Heart right ventricle (tissue), 16 donors: ENCODE measurements at regions not wholly inside any gene's neighbourhood (a gene's known extent, or its start where the extent isn't known, plus 50 kb on each side); places are given as distances from the start of the nearest gene placed in this dataset.

Experiments used
- ATAC-seq, 8 donors: fragments of 200-7000 bp; cut with Tn5 transposase; one replicate each; pipeline ENCODE4 v1.9.1; 2020; ENCODE audit warnings: mild to moderate bottlenecking in 8 of 8, moderate library complexity in 8 of 8, moderate number of reproducible peaks in 1 of 8
- DNase-seq, 2 donors: peaks; one replicate each; pipeline ENCODE4 v3.0.0-alpha.2; 2020
- H3K27ac ChIP-seq, 10 donors: fragments of 200-600 bp; sonication (generic) in 2 of 10; one replicate each; pipeline versions ENCODE4 v1.5.0 to v1.8.0; 2020 to 2022; ENCODE audit warnings: mild to moderate bottlenecking in 3 of 10
- H3K27me3 ChIP-seq, 7 donors: fragments of 200-600 bp; one replicate each; pipeline ENCODE4 v1.8.0; 2021 to 2022; ENCODE audit warnings: mild to moderate bottlenecking in 2 of 7
- H3K36me3 ChIP-seq, 9 donors: fragments of 200-600 bp; sonication (generic) in 1 of 9; one replicate each; pipeline versions ENCODE4 v1.5.0 to v1.8.0; 2020 to 2022; ENCODE audit warnings: mild to moderate bottlenecking in 2 of 9
- H3K4me1 ChIP-seq, 9 donors: fragments of 200-600 bp; sonication (generic) in 1 of 9; one replicate each; pipeline versions ENCODE4 v1.5.0 to v1.8.0; 2020 to 2022; ENCODE audit warnings: mild to moderate bottlenecking in 4 of 9
- H3K4me3 ChIP-seq, 10 donors: fragments of 200-600 bp; sonication (generic) in 2 of 10; one replicate each; pipeline versions ENCODE4 v1.5.0 to v1.8.0; 2020 to 2022; ENCODE audit warnings: mild to moderate bottlenecking in 7 of 10, moderate library complexity in 2 of 10
- H3K9me3 ChIP-seq, 11 donors: fragments of 200-600 bp in 10 of 11; sonication (generic) in 2 of 11; one replicate each; pipeline versions ENCODE4 v1.5.0 to v1.8.0; 2013 to 2022; ENCODE audit warnings: mild to moderate bottlenecking in 2 of 11, control low read depth in 1 of 11, moderate library complexity in 1 of 11
- whole genome bisulfite sequencing, 2 donors: extraction: QIAGEN DNeasy Blood & Tissue Kit; methylation state at CpG; one replicate each; pipeline ENCODE4 v1.1.7; 2013; ENCODE audit warnings: inconsistent platforms in 1 of 2; 5-methylcytosine and 5-hydroxymethylcytosine counted together
- intact Hi-C, 10 donors: fragments of 100-400 bp; cut with DNase I; formaldehyde crosslinking; loops; one replicate each; pipeline versions ENCODE4 v1.11.1 to v1.14.2; 2022
- TF ChIP-seq, protein P1 (sequence below), 9 donors: fragments of 200-600 bp; sonication (generic) in 2 of 9; IDR thresholded peaks; one replicate each; pipeline versions ENCODE4 v1.5.0 to v1.8.0; 2021 to 2022; ENCODE audit warnings: antibody characterized with exemption in 9 of 9, mild to moderate bottlenecking in 5 of 9, moderate library complexity in 1 of 9
- donor health status: Arrhythmogenic right ventricular cardiomyopathy.
- donor health status: ischemic (EF 13 %, LVEDD 7.1; RV severe dilation, severe dysfunction).
- donor health status: healthy with polysubstance abuse.
- donor health status: DM: no; HTN: yes; CAD: no.
- donor health status: DM: no; HTN: no; CAD: no.
- donor health status: ischemic (EF 25% LVEDD 6.9; RV normal size, moderate dysfunction).
- donor health status: ischemic (EF 25% LVEDD 5.7; RV mildly dilated, moderate dysfunction).
- donor health status: healthy.
- donor health status: DM: yes; HTN: yes; CAD: no.
- donor health status: Ischemic cardiomyopathy.
- donor health status: ischemic (EF 35%, LVEDD 5.7; RV mildly dilated, moderate dysfunction).
- donor health status: nonischemic (EF 11% LVEDD 7.7; RV severe dilation, severe dysfunction).
- donor health status: DM: yes; HTN: yes; CAD: no.
- donor health status: PGD.
- donor health status: ischemic (EF 29% LVEDD 5.4; RV normal size, mild dysfunction).
- donor health status: nonischemic (EF 23%, LVEDD 6.1; RV moderate dilation, normal function).

- Histone ChIP-seq H3K27me3 (peaks cover 0 to 4% (median 0%) of the 10 kb centered on the region in 7 donors), H3K9me3 (no peaks in the 10 kb centered on the region), H3K27ac (no peak overlapping the region), H3K4me3 (no peak overlapping the region), H3K4me1 (no peaks in the 10 kb centered on the region), H3K36me3 (no peaks in the 10 kb centered on the region)
- ATAC-seq: no peak
- WGBS, 2 donors: 91 to 93% methylated on average over 3 of the region's 3 CpGs
- intact Hi-C loops: no loop called here
- TF ChIP-seq, protein P1, sequence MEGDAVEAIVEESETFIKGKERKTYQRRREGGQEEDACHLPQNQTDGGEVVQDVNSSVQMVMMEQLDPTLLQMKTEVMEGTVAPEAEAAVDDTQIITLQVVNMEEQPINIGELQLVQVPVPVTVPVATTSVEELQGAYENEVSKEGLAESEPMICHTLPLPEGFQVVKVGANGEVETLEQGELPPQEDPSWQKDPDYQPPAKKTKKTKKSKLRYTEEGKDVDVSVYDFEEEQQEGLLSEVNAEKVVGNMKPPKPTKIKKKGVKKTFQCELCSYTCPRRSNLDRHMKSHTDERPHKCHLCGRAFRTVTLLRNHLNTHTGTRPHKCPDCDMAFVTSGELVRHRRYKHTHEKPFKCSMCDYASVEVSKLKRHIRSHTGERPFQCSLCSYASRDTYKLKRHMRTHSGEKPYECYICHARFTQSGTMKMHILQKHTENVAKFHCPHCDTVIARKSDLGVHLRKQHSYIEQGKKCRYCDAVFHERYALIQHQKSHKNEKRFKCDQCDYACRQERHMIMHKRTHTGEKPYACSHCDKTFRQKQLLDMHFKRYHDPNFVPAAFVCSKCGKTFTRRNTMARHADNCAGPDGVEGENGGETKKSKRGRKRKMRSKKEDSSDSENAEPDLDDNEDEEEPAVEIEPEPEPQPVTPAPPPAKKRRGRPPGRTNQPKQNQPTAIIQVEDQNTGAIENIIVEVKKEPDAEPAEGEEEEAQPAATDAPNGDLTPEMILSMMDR (IDR thresholded peaks at IDR 0.05): no peak
- no peak for DNase-seq
Observed at GRCh38 chrX:43003204-43003565, 225.2 kb upstream of the PPP1R2C start.

GRCh38 chrX:43003939-43004338 is 226.0 kb upstream of the PPP1R2C start:
- H3K4me1 ChIP-seq: no peaks in the 10 kb centered on the region
- H3K4me3 ChIP-seq: no peak overlapping the region
- H3K27me3 ChIP-seq: peaks cover 0 to 11% (median 0%) of the 10 kb centered on the region in 7 donors
- H3K36me3 ChIP-seq: no peaks in the 10 kb centered on the region
- ATAC-seq: no peak
- H3K9me3 ChIP-seq: no peaks in the 10 kb centered on the region
- 96% methylated on average over 2 of the region's 2 CpGs for WGBS, 2 donors
- DNase-seq: no peak
- TF ChIP-seq, protein P1 (IDR thresholded peaks at IDR 0.05): no peak
- H3K27ac ChIP-seq: no peak overlapping the region
- intact Hi-C loops: no loop called here

GRCh38 chrX:43005561-43005960 is 227.6 kb upstream of the PPP1R2C start:
- 68 to 74% methylated on average over 3 of the region's 3 CpGs for WGBS, 2 donors
- intact Hi-C loops: no loop called here
- no peak overlapping the region for H3K27ac ChIP-seq
- no peak for ATAC-seq
- no peak overlapping the region for H3K4me3 ChIP-seq
- no peaks in the 10 kb centered on the region for H3K36me3 ChIP-seq
- no peaks in the 10 kb centered on the region for H3K4me1 ChIP-seq
- H3K27me3 ChIP-seq: peaks cover 0 to 7% (median 0%) of the 10 kb centered on the region in 7 donors
- TF ChIP-seq, protein P1 (IDR thresholded peaks at IDR 0.05): no peak
- H3K9me3 ChIP-seq: no peaks in the 10 kb centered on the region
- no peak for DNase-seq

DNA sequence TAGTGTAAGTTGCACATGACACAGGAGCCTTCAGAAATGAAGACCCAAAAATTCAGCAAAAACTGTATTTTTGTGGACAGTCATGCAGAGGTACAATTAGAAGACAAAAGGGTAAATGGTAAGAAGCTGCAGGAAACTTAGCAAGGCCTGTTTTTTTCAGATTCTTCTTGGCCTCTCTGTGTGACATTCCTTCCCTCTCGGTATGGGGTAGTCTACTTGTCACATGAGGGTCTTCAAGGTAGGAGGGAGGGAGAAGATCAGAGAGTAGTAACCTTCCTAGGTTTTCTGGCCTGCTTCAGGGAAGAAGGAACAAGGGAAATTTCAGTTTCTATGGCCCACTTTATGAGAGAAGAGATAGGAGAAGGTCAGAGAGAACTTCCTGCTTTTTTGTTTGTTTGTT is 230.4 kb upstream of the PPP1R2C start:
- TF ChIP-seq, protein P1 (IDR thresholded peaks at IDR 0.05): no peak
- intact Hi-C loops: no loop called here
- ATAC-seq (no peak), DNase-seq (no peak)
- Histone ChIP-seq H3K36me3 (no peaks in the 10 kb centered on the region), H3K4me1 (no peaks in the 10 kb centered on the region), H3K27me3 (peaks cover 0 to 15% (median 0%) of the 10 kb centered on the region in 7 donors), H3K9me3 (no peaks in the 10 kb centered on the region), H3K4me3 (no peak overlapping the region), H3K27ac (no peak overlapping the region)
- WGBS, 2 donors: 60 to 82% methylated on average over 1 of the region's 1 CpG

GRCh38 chrX:43016021-43016420 is 238.1 kb upstream of the PPP1R2C start:
- TF ChIP-seq, protein P1 (IDR thresholded peaks at IDR 0.05): no peak
- Histone ChIP-seq H3K4me1 (no peaks in the 10 kb centered on the region), H3K27me3 (peaks cover 0 to 21% (median 0%) of the 10 kb centered on the region in 7 donors), H3K4me3 (no peak overlapping the region), H3K27ac (no peak overlapping the region), H3K36me3 (no peaks in the 10 kb centered on the region), H3K9me3 (peaks cover 0 to 3% (median 0%) of the 10 kb centered on the region in 11 donors)
- no peak for ATAC-seq
- no peak for DNase-seq
- intact Hi-C loops: no loop called here
